ENCODE measurements at regions not wholly inside any gene's neighbourhood (a gene's known extent, or its start where the extent isn't known, plus 50 kb on each side); places are given as distances from the start of the nearest gene placed in this dataset.
A peak's percentile ranks its signal among the peaks of the same experiment; 100 is the strongest.
"Not testable (repeated sequence)": the region's sequence is repeated elsewhere in the genome, so short reads cannot be mapped to it uniquely, and the experiment has no call there.

- no peaks in the 10 kb centered on the region for H3K27me3 ChIP-seq (ENCODE audit: control insufficient read depth, insufficient read depth)
- no peak for ATAC-seq
- no peak overlapping the region for H3K4me3 ChIP-seq (ENCODE audit: low read length)
- intact Hi-C loops (cut with DNase I), result no loop called here
- no peaks in the 10 kb centered on the region for H3K4me1 ChIP-seq (ENCODE audit: control insufficient read depth, insufficient read depth, low read length)
- H3K9me3 ChIP-seq (ENCODE audit: control insufficient read depth, low read length), result no peaks in the 10 kb centered on the region
- DNase-seq, result no peak
- WGBS, result 44% methylated on average over 13 of the region's 13 CpGs
- H3K27ac ChIP-seq (ENCODE audit: low read length), result no peak overlapping the region
Measured at GRCh38 chr16:87150262-87150661, 166.9 kb downstream of the C16orf95 start.

- H3K27ac ChIP-seq (ENCODE audit: low read length), result no peak overlapping the region
Measured at GRCh38 chr16:87150681-87151280, 166.4 kb downstream of the C16orf95 start.

GRCh38 chr16:87152221-87152755 lies 164.9 kb downstream of the C16orf95 start:
- Histone ChIP-seq H3K4me1 (ENCODE audit: control insufficient read depth, insufficient read depth, low read length) (no peaks in the 10 kb centered on the region), H3K27ac (ENCODE audit: low read length) (no peak overlapping the region), H3K9me3 (ENCODE audit: control insufficient read depth, low read length) (no peaks in the 10 kb centered on the region), H3K27me3 (ENCODE audit: control insufficient read depth, insufficient read depth) (no peaks in the 10 kb centered on the region), H3K4me3 (ENCODE audit: low read length) (no peak overlapping the region)
- intact Hi-C loops (cut with DNase I), result no loop called here
- DNase-seq (no peak), ATAC-seq (no peak)
- 91% methylated on average over 19 of the region's 19 CpGs for WGBS

More at GRCh38 chr16:87150681-87151280, 166.4 kb downstream of the C16orf95 start:
- Histone ChIP-seq H3K4me1 (ENCODE audit: control insufficient read depth, insufficient read depth, low read length) (no peaks in the 10 kb centered on the region), H3K9me3 (ENCODE audit: control insufficient read depth, low read length) (no peaks in the 10 kb centered on the region), H3K27me3 (ENCODE audit: control insufficient read depth, insufficient read depth) (no peaks in the 10 kb centered on the region), H3K4me3 (ENCODE audit: low read length) (no peak overlapping the region)
- WGBS, result 78% methylated on average over 4 of the region's 4 CpGs
- DNase-seq (no peak), ATAC-seq (no peak)
- intact Hi-C loops (cut with DNase I), result no loop called here

- no peak for DNase-seq
- H3K27ac ChIP-seq (ENCODE audit: low read length), result no peak overlapping the region
- H3K9me3 ChIP-seq (ENCODE audit: control insufficient read depth, low read length), result no peaks in the 10 kb centered on the region
- no peak overlapping the region for H3K4me3 ChIP-seq (ENCODE audit: low read length)
- H3K27me3 ChIP-seq (ENCODE audit: control insufficient read depth, insufficient read depth), result no peaks in the 10 kb centered on the region
- no peak for ATAC-seq
- H3K4me1 ChIP-seq (ENCODE audit: control insufficient read depth, insufficient read depth, low read length), result no peaks in the 10 kb centered on the region
- intact Hi-C loops (cut with DNase I), result no loop called here
- 87% methylated on average over 8 of the region's 8 CpGs for WGBS
Measured at GRCh38 chr16:87153326-87153725, 163.9 kb downstream of the C16orf95 start.

- H3K27ac ChIP-seq (ENCODE audit: low read length); H3K4me3 ChIP-seq (ENCODE audit: low read length); intact Hi-C loops (cut with DNase I); H3K9me3 ChIP-seq (ENCODE audit: control insufficient read depth, low read length); H3K27me3 ChIP-seq (ENCODE audit: control insufficient read depth, insufficient read depth); DNase-seq; ATAC-seq; H3K4me1 ChIP-seq (ENCODE audit: control insufficient read depth, insufficient read depth, low read length): not testable (repeated sequence)
- 90% methylated on average over 4 of the region's 4 CpGs for WGBS
Measured at GRCh38 chr16:87155315-87155714, 161.9 kb downstream of the C16orf95 start.

- ATAC-seq (no peak), DNase-seq (no peak)
- intact Hi-C loops (cut with DNase I), result no loop called here
- H3K27me3 ChIP-seq (ENCODE audit: control insufficient read depth, insufficient read depth), result no peaks in the 10 kb centered on the region
- H3K27ac ChIP-seq (ENCODE audit: low read length), result no peak overlapping the region
- no peaks in the 10 kb centered on the region for H3K4me1 ChIP-seq (ENCODE audit: control insufficient read depth, insufficient read depth, low read length)
- WGBS, result 92% methylated on average over 3 of the region's 3 CpGs
- no peak overlapping the region for H3K4me3 ChIP-seq (ENCODE audit: low read length)
- no peaks in the 10 kb centered on the region for H3K9me3 ChIP-seq (ENCODE audit: control insufficient read depth, low read length)
Measured at GRCh38 chr16:87156195-87156594, 161.0 kb downstream of the C16orf95 start.

- H3K4me3 ChIP-seq (ENCODE audit: low read length), result no peak overlapping the region
- ATAC-seq (peak; percentile 57 to 59), DNase-seq (no peak)
- H3K9me3 ChIP-seq (ENCODE audit: control insufficient read depth, low read length), result no peaks in the 10 kb centered on the region
- H3K4me1 ChIP-seq (ENCODE audit: control insufficient read depth, insufficient read depth, low read length), result no peaks in the 10 kb centered on the region
- WGBS, result 40% methylated on average over 15 of the region's 15 CpGs
- intact Hi-C loops (cut with DNase I), result no loop called here
- H3K27ac ChIP-seq (ENCODE audit: low read length), result no peak overlapping the region
- no peaks in the 10 kb centered on the region for H3K27me3 ChIP-seq (ENCODE audit: control insufficient read depth, insufficient read depth)
Measured at GRCh38 chr16:87160234-87160636, 157.0 kb downstream of the C16orf95 start.

- no peaks in the 10 kb centered on the region for H3K27me3 ChIP-seq (ENCODE audit: control insufficient read depth, insufficient read depth)
- no peak overlapping the region for H3K4me3 ChIP-seq (ENCODE audit: low read length)
- intact Hi-C loops (cut with DNase I), result no loop called here
- H3K9me3 ChIP-seq (ENCODE audit: control insufficient read depth, low read length), result no peaks in the 10 kb centered on the region
- no peak overlapping the region for H3K27ac ChIP-seq (ENCODE audit: low read length)
- no peaks in the 10 kb centered on the region for H3K4me1 ChIP-seq (ENCODE audit: control insufficient read depth, insufficient read depth, low read length)
- ATAC-seq (no peak), DNase-seq (no peak)
- WGBS, result 71% methylated on average over 19 of the region's 19 CpGs
Measured at GRCh38 chr16:87160701-87161337, 156.4 kb downstream of the C16orf95 start.

GRCh38 chr16:87161410-87161809 lies 155.8 kb downstream of the C16orf95 start:
- H3K27ac ChIP-seq (ENCODE audit: low read length); H3K4me3 ChIP-seq (ENCODE audit: low read length); H3K9me3 ChIP-seq (ENCODE audit: control insufficient read depth, low read length); intact Hi-C loops (cut with DNase I); H3K4me1 ChIP-seq (ENCODE audit: control insufficient read depth, insufficient read depth, low read length); ATAC-seq; H3K27me3 ChIP-seq (ENCODE audit: control insufficient read depth, insufficient read depth); DNase-seq: not testable (repeated sequence)
- WGBS, result 90% methylated on average over 7 of the region's 7 CpGs

- Histone ChIP-seq H3K4me1 (ENCODE audit: control insufficient read depth, insufficient read depth, low read length) (no peaks in the 10 kb centered on the region), H3K4me3 (ENCODE audit: low read length) (no peak overlapping the region), H3K27me3 (ENCODE audit: control insufficient read depth, insufficient read depth) (no peaks in the 10 kb centered on the region), H3K27ac (ENCODE audit: low read length) (no peak overlapping the region), H3K9me3 (ENCODE audit: control insufficient read depth, low read length) (no peaks in the 10 kb centered on the region)
- intact Hi-C loops (cut with DNase I), result no loop called here
- 81% methylated on average over 22 of the region's 22 CpGs for WGBS
- DNase-seq (no peak), ATAC-seq (no peak)
Measured at GRCh38 chr16:87161822-87162676, 155.1 kb downstream of the C16orf95 start.

- 95% methylated on average over 14 of the region's 22 CpGs for WGBS
Measured at GRCh38 chr16:87162799-87163198, 154.4 kb downstream of the C16orf95 start.

More at GRCh38 chr16:87162799-87163198, 154.4 kb downstream of the C16orf95 start:
- intact Hi-C loops (cut with DNase I); H3K4me3 ChIP-seq (ENCODE audit: low read length); DNase-seq; H3K9me3 ChIP-seq (ENCODE audit: control insufficient read depth, low read length); H3K27ac ChIP-seq (ENCODE audit: low read length); ATAC-seq; H3K4me1 ChIP-seq (ENCODE audit: control insufficient read depth, insufficient read depth, low read length); H3K27me3 ChIP-seq (ENCODE audit: control insufficient read depth, insufficient read depth): not testable (repeated sequence)

Measured in right cardiac atrium (tissue), 5 donors.